Prostate gland (tissue), 2 donors: ENCODE measurements at regions not wholly inside any gene's neighbourhood (a gene's known extent, or its start where the extent isn't known, plus 50 kb on each side); places are given as distances from the start of the nearest gene placed in this dataset.

Experiments used
- POLR2A ChIP-seq: fragments of 450-650 bp; IDR thresholded peaks from one replicate; pipeline ENCODE4 v1.6.1; 2016; ENCODE audit warnings: antibody characterized with exemption, mild to moderate bottlenecking
- POLR2AphosphoS5 ChIP-seq: sonication (generic); formaldehyde crosslinking; IDR thresholded peaks from one replicate; pipeline ENCODE4 v1.6.1; 2017; ENCODE audit warnings: antibody characterized with exemption
- TF ChIP-seq, protein P1 (sequence below), 4 experiments: fragments of 200-600 bp in 2 of 4; fragments of 450-650 bp in 2 of 4; sonication (generic) in 2 of 4; IDR thresholded peaks; 1 replicate in 3 of 4; 2 replicates in 1 of 4; pipeline ENCODE4 v1.5.1; 2016 to 2019; ENCODE audit warnings: antibody characterized with exemption in 4 of 4, mild to moderate bottlenecking in 2 of 4, moderate library complexity in 2 of 4

DNA sequence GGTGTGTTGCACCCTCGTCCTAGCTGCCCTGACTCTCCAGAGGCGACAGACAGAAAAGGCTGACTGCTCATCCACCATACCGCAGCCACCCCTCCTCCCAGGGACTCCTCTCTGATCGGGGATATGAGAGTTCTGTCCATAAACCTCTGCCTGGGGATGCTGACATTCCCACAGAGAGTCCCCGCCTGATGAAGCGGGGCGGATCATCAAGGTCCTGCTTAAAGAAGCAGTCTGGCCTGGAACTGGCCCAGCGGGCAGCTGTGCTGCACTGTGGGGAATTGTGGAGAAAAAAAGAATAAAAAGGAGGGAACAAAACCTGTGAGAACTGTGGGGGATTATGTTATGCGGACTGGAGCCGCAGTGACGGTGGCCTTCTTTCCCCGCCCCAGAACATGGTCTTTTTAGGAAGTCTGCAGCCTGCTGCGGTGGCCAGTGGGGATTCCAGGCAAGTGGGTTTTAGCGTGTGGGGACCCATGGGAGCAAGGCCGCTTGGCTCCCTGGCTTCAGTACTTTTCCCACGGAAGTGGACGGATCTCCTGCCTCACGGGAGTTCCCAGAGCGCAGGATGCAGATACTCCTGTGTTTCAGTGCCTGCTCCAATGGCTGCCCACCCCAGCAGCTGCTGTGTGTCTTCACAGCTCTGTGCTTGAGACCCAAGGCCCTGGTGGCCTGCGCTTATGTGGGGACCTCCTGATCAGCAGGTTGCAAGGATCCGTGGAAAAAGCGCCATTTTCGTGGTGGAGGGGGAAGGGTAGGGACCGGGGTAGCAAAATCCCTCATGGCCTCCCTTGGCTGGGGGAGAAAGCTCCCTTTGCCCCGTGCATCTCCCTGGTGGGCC lies 1456.2 kb upstream of the SLC10A2 start:
- TF ChIP-seq POLR2A = no peak
- TF ChIP-seq, protein P1, sequence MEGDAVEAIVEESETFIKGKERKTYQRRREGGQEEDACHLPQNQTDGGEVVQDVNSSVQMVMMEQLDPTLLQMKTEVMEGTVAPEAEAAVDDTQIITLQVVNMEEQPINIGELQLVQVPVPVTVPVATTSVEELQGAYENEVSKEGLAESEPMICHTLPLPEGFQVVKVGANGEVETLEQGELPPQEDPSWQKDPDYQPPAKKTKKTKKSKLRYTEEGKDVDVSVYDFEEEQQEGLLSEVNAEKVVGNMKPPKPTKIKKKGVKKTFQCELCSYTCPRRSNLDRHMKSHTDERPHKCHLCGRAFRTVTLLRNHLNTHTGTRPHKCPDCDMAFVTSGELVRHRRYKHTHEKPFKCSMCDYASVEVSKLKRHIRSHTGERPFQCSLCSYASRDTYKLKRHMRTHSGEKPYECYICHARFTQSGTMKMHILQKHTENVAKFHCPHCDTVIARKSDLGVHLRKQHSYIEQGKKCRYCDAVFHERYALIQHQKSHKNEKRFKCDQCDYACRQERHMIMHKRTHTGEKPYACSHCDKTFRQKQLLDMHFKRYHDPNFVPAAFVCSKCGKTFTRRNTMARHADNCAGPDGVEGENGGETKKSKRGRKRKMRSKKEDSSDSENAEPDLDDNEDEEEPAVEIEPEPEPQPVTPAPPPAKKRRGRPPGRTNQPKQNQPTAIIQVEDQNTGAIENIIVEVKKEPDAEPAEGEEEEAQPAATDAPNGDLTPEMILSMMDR (IDR thresholded peaks at IDR 0.05) = no peak
- TF ChIP-seq POLR2AphosphoS5 = no peak
